NCI-H2029 (cell line): ENCODE measurements at regions not wholly inside any gene's neighbourhood (a gene's known extent, or its start where the extent isn't known, plus 50 kb on each side); places are given as distances from the start of the nearest gene placed in this dataset.

Experiments used
- DNase-seq: peaks from one replicate; lab custom pipeline; 2025; lab: John Stamatoyannopoulos, UW

- no peak for DNase-seq
Observed at GRCh38 chr2:479490-480176, 191.7 kb upstream of the ALKAL2 start.

GRCh38 chr2:479031-479430, 191.1 kb upstream of the ALKAL2 start:
- DNase-seq: no peak

- DNase-seq: no peak
Observed at GRCh38 chr2:471560-471959, 183.7 kb upstream of the ALKAL2 start.

- DNase-seq: no peak
Observed at GRCh38 chr2:469514-469913, 181.6 kb upstream of the ALKAL2 start.

- DNase-seq: no peak
Observed at GRCh38 chr2:468648-469336, 180.9 kb upstream of the ALKAL2 start.

GRCh38 chr2:467892-468647, 180.2 kb upstream of the ALKAL2 start:
- no peak for DNase-seq

GRCh38 chr2:467543-467891, 179.6 kb upstream of the ALKAL2 start:
- DNase-seq: no peak

- DNase-seq: no peak
Observed at GRCh38 chr2:467101-467500, 179.2 kb upstream of the ALKAL2 start.

- DNase-seq: no peak
Observed at GRCh38 chr2:464562-465309, 176.8 kb upstream of the ALKAL2 start.

- no peak for DNase-seq
Observed at GRCh38 chr2:460861-461260, 173.0 kb upstream of the ALKAL2 start.

- DNase-seq: no peak
Observed at GRCh38 chr2:459931-460330, 172.0 kb upstream of the ALKAL2 start.

GRCh38 chr2:458425-458815, 170.5 kb upstream of the ALKAL2 start:
- no peak for DNase-seq

GRCh38 chr2:457792-458424, 170.0 kb upstream of the ALKAL2 start:
- DNase-seq: no peak

GRCh38 chr2:457262-457661, 169.4 kb upstream of the ALKAL2 start:
- DNase-seq: no peak

GRCh38 chr2:455913-456312, 168.0 kb upstream of the ALKAL2 start:
- no peak for DNase-seq

- DNase-seq: no peak
Observed at GRCh38 chr2:455015-455705, 167.3 kb upstream of the ALKAL2 start.

GRCh38 chr2:453132-453531, 165.2 kb upstream of the ALKAL2 start:
- DNase-seq: no peak

GRCh38 chr2:451495-451894, 163.6 kb upstream of the ALKAL2 start:
- no peak for DNase-seq

GRCh38 chr2:449246-450067, 161.6 kb upstream of the ALKAL2 start:
- peak; percentile 8 for DNase-seq

- no peak for DNase-seq
Observed at GRCh38 chr2:447902-448665, 160.2 kb upstream of the ALKAL2 start.
